H1 (cell line): ENCODE measurements at regions not wholly inside any gene's neighbourhood (a gene's known extent, or its start where the extent isn't known, plus 50 kb on each side); places are given as distances from the start of the nearest gene placed in this dataset.

Experiments
- CBX5 ChIP-seq: fragments of 300-800, 300-1000 bp; sonication (generic); IDR thresholded peaks from 2 replicates; pipeline ENCODE4 v1.7.1; 2016; ENCODE audit warnings: antibody characterized with exemption, low read length, low read depth
- JUN ChIP-seq: IDR thresholded peaks from 2 replicates; pipeline ENCODE4 v1.6.1; 2011; ENCODE audit warnings: low read depth, mild to moderate bottlenecking, improper control_type of control experiment, low read length
- POLR2AphosphoS5 ChIP-seq: IDR thresholded peaks from 2 replicates; pipeline ENCODE4 v1.6.1; 2011; ENCODE audit warnings: low read depth, low read length
- RFX5 ChIP-seq: IDR thresholded peaks from 2 replicates; pipeline ENCODE4 v1.6.1; 2011; ENCODE audit warnings: low read depth, low read length, improper control_type of control experiment, borderline replicate concordance
- SUZ12 ChIP-seq: fragments of 200-600 bp; sonication (generic); IDR thresholded peaks from 2 replicates; pipeline ENCODE4 v1.6.1; 2012; ENCODE audit warnings: mild to moderate bottlenecking, inconsistent platforms, low read length, moderate library complexity, mixed read lengths
- TBP ChIP-seq: IDR thresholded peaks from 2 replicates; pipeline ENCODE4 v1.6.1; 2011; ENCODE audit warnings: low read depth, low read length, improper control_type of control experiment
- TF ChIP-seq, protein P1 (sequence below): fragments of 300-600 bp; sonication (generic); IDR thresholded peaks from 2 replicates; pipeline ENCODE4 v1.7.1; 2012; ENCODE audit warnings: low read length, moderate library complexity, mild to moderate bottlenecking, inconsistent platforms; ENCODE audit not compliant: insufficient replicate concordance

DNA sequence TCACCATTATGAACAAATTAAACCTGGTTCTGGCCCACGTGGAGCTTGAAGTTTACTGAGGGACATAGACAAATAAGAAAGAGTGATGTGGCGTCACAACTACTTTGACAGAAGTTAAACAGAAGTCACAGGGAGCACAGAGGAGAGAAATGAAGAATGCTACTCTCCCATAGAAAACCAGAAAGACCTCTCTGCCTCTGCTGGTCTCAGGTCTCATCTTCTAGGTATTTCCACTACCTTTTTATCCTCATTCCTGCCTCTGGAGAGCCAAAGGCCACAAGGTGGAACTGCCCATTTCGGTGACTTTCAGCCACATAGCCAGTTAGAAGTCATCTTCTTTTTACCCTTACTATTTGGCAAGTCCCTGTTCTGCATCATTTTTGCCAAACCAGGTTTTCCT, 170.5 kb downstream of the CAND1 start (continued):
- TF ChIP-seq, protein P1, sequence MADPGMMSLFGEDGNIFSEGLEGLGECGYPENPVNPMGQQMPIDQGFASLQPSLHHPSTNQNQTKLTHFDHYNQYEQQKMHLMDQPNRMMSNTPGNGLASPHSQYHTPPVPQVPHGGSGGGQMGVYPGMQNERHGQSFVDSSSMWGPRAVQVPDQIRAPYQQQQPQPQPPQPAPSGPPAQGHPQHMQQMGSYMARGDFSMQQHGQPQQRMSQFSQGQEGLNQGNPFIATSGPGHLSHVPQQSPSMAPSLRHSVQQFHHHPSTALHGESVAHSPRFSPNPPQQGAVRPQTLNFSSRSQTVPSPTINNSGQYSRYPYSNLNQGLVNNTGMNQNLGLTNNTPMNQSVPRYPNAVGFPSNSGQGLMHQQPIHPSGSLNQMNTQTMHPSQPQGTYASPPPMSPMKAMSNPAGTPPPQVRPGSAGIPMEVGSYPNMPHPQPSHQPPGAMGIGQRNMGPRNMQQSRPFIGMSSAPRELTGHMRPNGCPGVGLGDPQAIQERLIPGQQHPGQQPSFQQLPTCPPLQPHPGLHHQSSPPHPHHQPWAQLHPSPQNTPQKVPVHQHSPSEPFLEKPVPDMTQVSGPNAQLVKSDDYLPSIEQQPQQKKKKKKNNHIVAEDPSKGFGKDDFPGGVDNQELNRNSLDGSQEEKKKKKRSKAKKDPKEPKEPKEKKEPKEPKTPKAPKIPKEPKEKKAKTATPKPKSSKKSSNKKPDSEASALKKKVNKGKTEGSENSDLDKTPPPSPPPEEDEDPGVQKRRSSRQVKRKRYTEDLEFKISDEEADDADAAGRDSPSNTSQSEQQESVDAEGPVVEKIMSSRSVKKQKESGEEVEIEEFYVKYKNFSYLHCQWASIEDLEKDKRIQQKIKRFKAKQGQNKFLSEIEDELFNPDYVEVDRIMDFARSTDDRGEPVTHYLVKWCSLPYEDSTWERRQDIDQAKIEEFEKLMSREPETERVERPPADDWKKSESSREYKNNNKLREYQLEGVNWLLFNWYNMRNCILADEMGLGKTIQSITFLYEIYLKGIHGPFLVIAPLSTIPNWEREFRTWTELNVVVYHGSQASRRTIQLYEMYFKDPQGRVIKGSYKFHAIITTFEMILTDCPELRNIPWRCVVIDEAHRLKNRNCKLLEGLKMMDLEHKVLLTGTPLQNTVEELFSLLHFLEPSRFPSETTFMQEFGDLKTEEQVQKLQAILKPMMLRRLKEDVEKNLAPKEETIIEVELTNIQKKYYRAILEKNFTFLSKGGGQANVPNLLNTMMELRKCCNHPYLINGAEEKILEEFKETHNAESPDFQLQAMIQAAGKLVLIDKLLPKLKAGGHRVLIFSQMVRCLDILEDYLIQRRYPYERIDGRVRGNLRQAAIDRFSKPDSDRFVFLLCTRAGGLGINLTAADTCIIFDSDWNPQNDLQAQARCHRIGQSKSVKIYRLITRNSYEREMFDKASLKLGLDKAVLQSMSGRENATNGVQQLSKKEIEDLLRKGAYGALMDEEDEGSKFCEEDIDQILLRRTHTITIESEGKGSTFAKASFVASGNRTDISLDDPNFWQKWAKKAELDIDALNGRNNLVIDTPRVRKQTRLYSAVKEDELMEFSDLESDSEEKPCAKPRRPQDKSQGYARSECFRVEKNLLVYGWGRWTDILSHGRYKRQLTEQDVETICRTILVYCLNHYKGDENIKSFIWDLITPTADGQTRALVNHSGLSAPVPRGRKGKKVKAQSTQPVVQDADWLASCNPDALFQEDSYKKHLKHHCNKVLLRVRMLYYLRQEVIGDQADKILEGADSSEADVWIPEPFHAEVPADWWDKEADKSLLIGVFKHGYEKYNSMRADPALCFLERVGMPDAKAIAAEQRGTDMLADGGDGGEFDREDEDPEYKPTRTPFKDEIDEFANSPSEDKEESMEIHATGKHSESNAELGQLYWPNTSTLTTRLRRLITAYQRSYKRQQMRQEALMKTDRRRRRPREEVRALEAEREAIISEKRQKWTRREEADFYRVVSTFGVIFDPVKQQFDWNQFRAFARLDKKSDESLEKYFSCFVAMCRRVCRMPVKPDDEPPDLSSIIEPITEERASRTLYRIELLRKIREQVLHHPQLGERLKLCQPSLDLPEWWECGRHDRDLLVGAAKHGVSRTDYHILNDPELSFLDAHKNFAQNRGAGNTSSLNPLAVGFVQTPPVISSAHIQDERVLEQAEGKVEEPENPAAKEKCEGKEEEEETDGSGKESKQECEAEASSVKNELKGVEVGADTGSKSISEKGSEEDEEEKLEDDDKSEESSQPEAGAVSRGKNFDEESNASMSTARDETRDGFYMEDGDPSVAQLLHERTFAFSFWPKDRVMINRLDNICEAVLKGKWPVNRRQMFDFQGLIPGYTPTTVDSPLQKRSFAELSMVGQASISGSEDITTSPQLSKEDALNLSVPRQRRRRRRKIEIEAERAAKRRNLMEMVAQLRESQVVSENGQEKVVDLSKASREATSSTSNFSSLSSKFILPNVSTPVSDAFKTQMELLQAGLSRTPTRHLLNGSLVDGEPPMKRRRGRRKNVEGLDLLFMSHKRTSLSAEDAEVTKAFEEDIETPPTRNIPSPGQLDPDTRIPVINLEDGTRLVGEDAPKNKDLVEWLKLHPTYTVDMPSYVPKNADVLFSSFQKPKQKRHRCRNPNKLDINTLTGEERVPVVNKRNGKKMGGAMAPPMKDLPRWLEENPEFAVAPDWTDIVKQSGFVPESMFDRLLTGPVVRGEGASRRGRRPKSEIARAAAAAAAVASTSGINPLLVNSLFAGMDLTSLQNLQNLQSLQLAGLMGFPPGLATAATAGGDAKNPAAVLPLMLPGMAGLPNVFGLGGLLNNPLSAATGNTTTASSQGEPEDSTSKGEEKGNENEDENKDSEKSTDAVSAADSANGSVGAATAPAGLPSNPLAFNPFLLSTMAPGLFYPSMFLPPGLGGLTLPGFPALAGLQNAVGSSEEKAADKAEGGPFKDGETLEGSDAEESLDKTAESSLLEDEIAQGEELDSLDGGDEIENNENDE: no peak
- TF ChIP-seq SUZ12 (no peak), RFX5 (no peak), TBP (no peak), POLR2AphosphoS5 (no peak), CBX5 (no peak), JUN (no peak)
